HFFc6 (cell line): ENCODE measurements at regions not wholly inside any gene's neighbourhood (a gene's known extent, or its start where the extent isn't known, plus 50 kb on each side); places are given as distances from the start of the nearest gene placed in this dataset.

Experiments used
- DNase-seq: peaks from one replicate; pipeline ENCODE4 v3.0.0-alpha.2; 2018
- H3K27ac Mint-ChIP-seq: 2 replicates; pipeline ENCODE4 v1.8.0; 2020; ENCODE audit warnings: mild to moderate bottlenecking, mixed read lengths
- H3K27me3 Mint-ChIP-seq: 2 replicates; pipeline ENCODE4 v1.8.0; 2021; ENCODE audit warnings: mild to moderate bottlenecking, moderate library complexity, mixed read lengths; ENCODE audit not compliant: insufficient read depth
- H3K36me3 Mint-ChIP-seq: 2 replicates; pipeline ENCODE4 v1.8.0; 2021; ENCODE audit warnings: low read depth, mixed read lengths
- H3K4me1 Mint-ChIP-seq: 2 replicates; pipeline ENCODE4 v1.8.0; 2020; ENCODE audit warnings: low read depth, mixed read lengths
- H3K4me3 Mint-ChIP-seq: 2 replicates; pipeline ENCODE4 v1.8.0; 2020; ENCODE audit warnings: mild to moderate bottlenecking, moderate library complexity, mixed read lengths
- H3K9me3 Mint-ChIP-seq: 2 replicates; pipeline ENCODE4 v1.8.0; 2020; ENCODE audit warnings: mild to moderate bottlenecking, mixed read lengths
- CTCF ChIP-seq: fragments of 200-600 bp; sonication (generic); IDR thresholded peaks from 2 replicates; pipeline ENCODE4 v1.5.0; 2021; ENCODE audit warnings: antibody characterized with exemption, mild to moderate bottlenecking

- no peak overlapping the region for H3K4me3 Mint-ChIP-seq
- TF ChIP-seq CTCF = no peak
- DNase-seq = no peak
- H3K27me3 Mint-ChIP-seq = peaks cover 28% of the 10 kb centered on the region
- no peaks in the 10 kb centered on the region for H3K4me1 Mint-ChIP-seq
- no peaks in the 10 kb centered on the region for H3K36me3 Mint-ChIP-seq
- no peaks in the 10 kb centered on the region for H3K9me3 Mint-ChIP-seq
- no peak overlapping the region for H3K27ac Mint-ChIP-seq
Observed at GRCh38 chr13:26839682-26840081, 79.1 kb upstream of the GPR12 start.

GRCh38 chr13:26838821-26839220, 78.2 kb upstream of the GPR12 start:
- DNase-seq = no peak
- Mint-ChIP-seq H3K4me3 (no peak overlapping the region), H3K27me3 (peaks cover 30% of the 10 kb centered on the region), H3K4me1 (no peaks in the 10 kb centered on the region), H3K27ac (no peak overlapping the region), H3K9me3 (no peaks in the 10 kb centered on the region), H3K36me3 (no peaks in the 10 kb centered on the region)
- no peak for TF ChIP-seq CTCF

GRCh38 chr13:26837997-26838396, 77.4 kb upstream of the GPR12 start:
- Mint-ChIP-seq H3K36me3 (no peaks in the 10 kb centered on the region), H3K27me3 (peaks cover 35% of the 10 kb centered on the region), H3K4me1 (no peaks in the 10 kb centered on the region), H3K27ac (no peak overlapping the region), H3K4me3 (no peak overlapping the region), H3K9me3 (no peaks in the 10 kb centered on the region)
- no peak for DNase-seq
- no peak for TF ChIP-seq CTCF

- no peak for TF ChIP-seq CTCF
- Mint-ChIP-seq H3K4me3 (no peak overlapping the region), H3K27me3 (peaks cover 35% of the 10 kb centered on the region), H3K4me1 (no peaks in the 10 kb centered on the region), H3K9me3 (no peaks in the 10 kb centered on the region), H3K36me3 (no peaks in the 10 kb centered on the region), H3K27ac (no peak overlapping the region)
- no peak for DNase-seq
Observed at GRCh38 chr13:26837102-26837501, 76.5 kb upstream of the GPR12 start.

GRCh38 chr13:26836626-26837025, 76.0 kb upstream of the GPR12 start:
- Mint-ChIP-seq H3K36me3 (no peaks in the 10 kb centered on the region), H3K27ac (no peak overlapping the region), H3K4me3 (no peak overlapping the region), H3K4me1 (no peaks in the 10 kb centered on the region), H3K27me3 (peaks cover 35% of the 10 kb centered on the region), H3K9me3 (no peaks in the 10 kb centered on the region)
- no peak for TF ChIP-seq CTCF
- DNase-seq = no peak

GRCh38 chr13:26834646-26835045, 74.1 kb upstream of the GPR12 start:
- Mint-ChIP-seq H3K27me3 (peaks cover 25% of the 10 kb centered on the region), H3K4me3 (no peak overlapping the region), H3K27ac (no peak overlapping the region), H3K9me3 (no peaks in the 10 kb centered on the region), H3K4me1 (no peaks in the 10 kb centered on the region), H3K36me3 (no peaks in the 10 kb centered on the region)
- no peak for DNase-seq
- no peak for TF ChIP-seq CTCF
